ENCODE measurements at regions not wholly inside any gene's neighbourhood (a gene's known extent, or its start where the extent isn't known, plus 50 kb on each side); places are given as distances from the start of the nearest gene placed in this dataset.

DNA sequence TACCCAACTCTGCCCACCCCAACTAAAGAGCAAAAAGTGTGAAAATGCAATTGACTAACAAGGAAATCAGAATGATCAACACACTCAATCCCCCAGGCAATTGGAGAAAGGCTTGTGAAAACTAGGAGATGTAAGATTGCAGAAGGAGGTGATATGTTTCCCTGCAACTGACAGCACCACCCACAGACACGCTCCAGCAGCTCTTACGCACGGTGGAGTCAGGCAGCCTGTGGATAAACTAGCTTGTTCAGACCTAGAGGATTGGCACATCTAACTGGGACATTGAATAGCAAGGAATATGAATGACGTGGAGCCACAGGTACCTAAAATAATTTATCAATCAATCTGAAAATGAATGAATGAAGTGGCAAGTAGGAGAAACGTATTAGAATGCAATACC is 125.7 kb upstream of the MYO3A start (continued):
- TF ChIP-seq, protein P1, sequence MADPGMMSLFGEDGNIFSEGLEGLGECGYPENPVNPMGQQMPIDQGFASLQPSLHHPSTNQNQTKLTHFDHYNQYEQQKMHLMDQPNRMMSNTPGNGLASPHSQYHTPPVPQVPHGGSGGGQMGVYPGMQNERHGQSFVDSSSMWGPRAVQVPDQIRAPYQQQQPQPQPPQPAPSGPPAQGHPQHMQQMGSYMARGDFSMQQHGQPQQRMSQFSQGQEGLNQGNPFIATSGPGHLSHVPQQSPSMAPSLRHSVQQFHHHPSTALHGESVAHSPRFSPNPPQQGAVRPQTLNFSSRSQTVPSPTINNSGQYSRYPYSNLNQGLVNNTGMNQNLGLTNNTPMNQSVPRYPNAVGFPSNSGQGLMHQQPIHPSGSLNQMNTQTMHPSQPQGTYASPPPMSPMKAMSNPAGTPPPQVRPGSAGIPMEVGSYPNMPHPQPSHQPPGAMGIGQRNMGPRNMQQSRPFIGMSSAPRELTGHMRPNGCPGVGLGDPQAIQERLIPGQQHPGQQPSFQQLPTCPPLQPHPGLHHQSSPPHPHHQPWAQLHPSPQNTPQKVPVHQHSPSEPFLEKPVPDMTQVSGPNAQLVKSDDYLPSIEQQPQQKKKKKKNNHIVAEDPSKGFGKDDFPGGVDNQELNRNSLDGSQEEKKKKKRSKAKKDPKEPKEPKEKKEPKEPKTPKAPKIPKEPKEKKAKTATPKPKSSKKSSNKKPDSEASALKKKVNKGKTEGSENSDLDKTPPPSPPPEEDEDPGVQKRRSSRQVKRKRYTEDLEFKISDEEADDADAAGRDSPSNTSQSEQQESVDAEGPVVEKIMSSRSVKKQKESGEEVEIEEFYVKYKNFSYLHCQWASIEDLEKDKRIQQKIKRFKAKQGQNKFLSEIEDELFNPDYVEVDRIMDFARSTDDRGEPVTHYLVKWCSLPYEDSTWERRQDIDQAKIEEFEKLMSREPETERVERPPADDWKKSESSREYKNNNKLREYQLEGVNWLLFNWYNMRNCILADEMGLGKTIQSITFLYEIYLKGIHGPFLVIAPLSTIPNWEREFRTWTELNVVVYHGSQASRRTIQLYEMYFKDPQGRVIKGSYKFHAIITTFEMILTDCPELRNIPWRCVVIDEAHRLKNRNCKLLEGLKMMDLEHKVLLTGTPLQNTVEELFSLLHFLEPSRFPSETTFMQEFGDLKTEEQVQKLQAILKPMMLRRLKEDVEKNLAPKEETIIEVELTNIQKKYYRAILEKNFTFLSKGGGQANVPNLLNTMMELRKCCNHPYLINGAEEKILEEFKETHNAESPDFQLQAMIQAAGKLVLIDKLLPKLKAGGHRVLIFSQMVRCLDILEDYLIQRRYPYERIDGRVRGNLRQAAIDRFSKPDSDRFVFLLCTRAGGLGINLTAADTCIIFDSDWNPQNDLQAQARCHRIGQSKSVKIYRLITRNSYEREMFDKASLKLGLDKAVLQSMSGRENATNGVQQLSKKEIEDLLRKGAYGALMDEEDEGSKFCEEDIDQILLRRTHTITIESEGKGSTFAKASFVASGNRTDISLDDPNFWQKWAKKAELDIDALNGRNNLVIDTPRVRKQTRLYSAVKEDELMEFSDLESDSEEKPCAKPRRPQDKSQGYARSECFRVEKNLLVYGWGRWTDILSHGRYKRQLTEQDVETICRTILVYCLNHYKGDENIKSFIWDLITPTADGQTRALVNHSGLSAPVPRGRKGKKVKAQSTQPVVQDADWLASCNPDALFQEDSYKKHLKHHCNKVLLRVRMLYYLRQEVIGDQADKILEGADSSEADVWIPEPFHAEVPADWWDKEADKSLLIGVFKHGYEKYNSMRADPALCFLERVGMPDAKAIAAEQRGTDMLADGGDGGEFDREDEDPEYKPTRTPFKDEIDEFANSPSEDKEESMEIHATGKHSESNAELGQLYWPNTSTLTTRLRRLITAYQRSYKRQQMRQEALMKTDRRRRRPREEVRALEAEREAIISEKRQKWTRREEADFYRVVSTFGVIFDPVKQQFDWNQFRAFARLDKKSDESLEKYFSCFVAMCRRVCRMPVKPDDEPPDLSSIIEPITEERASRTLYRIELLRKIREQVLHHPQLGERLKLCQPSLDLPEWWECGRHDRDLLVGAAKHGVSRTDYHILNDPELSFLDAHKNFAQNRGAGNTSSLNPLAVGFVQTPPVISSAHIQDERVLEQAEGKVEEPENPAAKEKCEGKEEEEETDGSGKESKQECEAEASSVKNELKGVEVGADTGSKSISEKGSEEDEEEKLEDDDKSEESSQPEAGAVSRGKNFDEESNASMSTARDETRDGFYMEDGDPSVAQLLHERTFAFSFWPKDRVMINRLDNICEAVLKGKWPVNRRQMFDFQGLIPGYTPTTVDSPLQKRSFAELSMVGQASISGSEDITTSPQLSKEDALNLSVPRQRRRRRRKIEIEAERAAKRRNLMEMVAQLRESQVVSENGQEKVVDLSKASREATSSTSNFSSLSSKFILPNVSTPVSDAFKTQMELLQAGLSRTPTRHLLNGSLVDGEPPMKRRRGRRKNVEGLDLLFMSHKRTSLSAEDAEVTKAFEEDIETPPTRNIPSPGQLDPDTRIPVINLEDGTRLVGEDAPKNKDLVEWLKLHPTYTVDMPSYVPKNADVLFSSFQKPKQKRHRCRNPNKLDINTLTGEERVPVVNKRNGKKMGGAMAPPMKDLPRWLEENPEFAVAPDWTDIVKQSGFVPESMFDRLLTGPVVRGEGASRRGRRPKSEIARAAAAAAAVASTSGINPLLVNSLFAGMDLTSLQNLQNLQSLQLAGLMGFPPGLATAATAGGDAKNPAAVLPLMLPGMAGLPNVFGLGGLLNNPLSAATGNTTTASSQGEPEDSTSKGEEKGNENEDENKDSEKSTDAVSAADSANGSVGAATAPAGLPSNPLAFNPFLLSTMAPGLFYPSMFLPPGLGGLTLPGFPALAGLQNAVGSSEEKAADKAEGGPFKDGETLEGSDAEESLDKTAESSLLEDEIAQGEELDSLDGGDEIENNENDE (IDR thresholded peaks at IDR 0.05; ENCODE audit: insufficient replicate concordance, low read length), result no peak
- no peak for TF ChIP-seq KDM1A (IDR thresholded peaks at IDR 0.05; ENCODE audit: borderline replicate concordance, low read length)
- TF ChIP-seq, protein P2, sequence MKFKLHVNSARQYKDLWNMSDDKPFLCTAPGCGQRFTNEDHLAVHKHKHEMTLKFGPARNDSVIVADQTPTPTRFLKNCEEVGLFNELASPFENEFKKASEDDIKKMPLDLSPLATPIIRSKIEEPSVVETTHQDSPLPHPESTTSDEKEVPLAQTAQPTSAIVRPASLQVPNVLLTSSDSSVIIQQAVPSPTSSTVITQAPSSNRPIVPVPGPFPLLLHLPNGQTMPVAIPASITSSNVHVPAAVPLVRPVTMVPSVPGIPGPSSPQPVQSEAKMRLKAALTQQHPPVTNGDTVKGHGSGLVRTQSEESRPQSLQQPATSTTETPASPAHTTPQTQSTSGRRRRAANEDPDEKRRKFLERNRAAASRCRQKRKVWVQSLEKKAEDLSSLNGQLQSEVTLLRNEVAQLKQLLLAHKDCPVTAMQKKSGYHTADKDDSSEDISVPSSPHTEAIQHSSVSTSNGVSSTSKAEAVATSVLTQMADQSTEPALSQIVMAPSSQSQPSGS (IDR thresholded peaks at IDR 0.05; ENCODE audit: low read length), result no peak
- TF ChIP-seq, protein P3, sequence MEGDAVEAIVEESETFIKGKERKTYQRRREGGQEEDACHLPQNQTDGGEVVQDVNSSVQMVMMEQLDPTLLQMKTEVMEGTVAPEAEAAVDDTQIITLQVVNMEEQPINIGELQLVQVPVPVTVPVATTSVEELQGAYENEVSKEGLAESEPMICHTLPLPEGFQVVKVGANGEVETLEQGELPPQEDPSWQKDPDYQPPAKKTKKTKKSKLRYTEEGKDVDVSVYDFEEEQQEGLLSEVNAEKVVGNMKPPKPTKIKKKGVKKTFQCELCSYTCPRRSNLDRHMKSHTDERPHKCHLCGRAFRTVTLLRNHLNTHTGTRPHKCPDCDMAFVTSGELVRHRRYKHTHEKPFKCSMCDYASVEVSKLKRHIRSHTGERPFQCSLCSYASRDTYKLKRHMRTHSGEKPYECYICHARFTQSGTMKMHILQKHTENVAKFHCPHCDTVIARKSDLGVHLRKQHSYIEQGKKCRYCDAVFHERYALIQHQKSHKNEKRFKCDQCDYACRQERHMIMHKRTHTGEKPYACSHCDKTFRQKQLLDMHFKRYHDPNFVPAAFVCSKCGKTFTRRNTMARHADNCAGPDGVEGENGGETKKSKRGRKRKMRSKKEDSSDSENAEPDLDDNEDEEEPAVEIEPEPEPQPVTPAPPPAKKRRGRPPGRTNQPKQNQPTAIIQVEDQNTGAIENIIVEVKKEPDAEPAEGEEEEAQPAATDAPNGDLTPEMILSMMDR (IDR thresholded peaks at IDR 0.05; ENCODE audit: control extremely low read depth in 1 of 3, insufficient read depth in 1 of 3, low read depth in 1 of 3, low read length in 3 of 3), result no peak
- TF ChIP-seq GABPA (IDR thresholded peaks at IDR 0.05; ENCODE audit: borderline replicate concordance, insufficient read depth, low read length), result no peak
- TF ChIP-seq SP1 (IDR thresholded peaks at IDR 0.05; ENCODE audit: low read depth, low read length), result no peak
- no peak for TF ChIP-seq RFX5 (IDR thresholded peaks at IDR 0.05; ENCODE audit: borderline replicate concordance, low read depth, low read length)
- TF ChIP-seq POLR2AphosphoS5 (IDR thresholded peaks at IDR 0.05; ENCODE audit: low read depth, low read length), result no peak
